CD4-positive, alpha-beta T cell treated with Interleukin-21 for 1 hour (primary cell): ENCODE measurements at regions not wholly inside any gene's neighbourhood (a gene's known extent, or its start where the extent isn't known, plus 50 kb on each side); places are given as distances from the start of the nearest gene placed in this dataset.

Experiments used
- DNase-seq: peaks from one replicate; pipeline ENCODE4 v3.0.0-alpha.2; 2020

DNA sequence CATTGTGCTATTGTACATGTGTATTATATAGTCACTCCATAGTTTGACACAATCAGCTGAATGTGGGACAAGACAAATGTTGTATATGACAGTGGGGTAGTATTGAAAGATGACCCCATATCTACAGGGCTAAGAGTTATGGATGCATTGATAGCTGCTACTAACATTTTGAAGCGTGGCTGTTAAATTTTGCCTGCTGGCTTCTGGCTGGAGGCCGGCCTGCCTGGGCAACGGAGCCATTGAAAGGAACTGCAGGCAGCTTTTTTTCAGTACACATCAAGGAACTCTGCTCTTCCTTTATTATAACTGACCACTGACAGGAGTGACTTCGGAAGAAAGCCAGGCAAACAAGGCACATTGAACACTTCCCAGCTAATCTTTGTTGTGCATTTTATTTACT, 76.1 kb upstream of the TMEM33 start:
- no peak for DNase-seq

- DNase-seq: no peak
Measured at GRCh38 chr4:41857226-41857641, 78.0 kb upstream of the TMEM33 start.

DNA sequence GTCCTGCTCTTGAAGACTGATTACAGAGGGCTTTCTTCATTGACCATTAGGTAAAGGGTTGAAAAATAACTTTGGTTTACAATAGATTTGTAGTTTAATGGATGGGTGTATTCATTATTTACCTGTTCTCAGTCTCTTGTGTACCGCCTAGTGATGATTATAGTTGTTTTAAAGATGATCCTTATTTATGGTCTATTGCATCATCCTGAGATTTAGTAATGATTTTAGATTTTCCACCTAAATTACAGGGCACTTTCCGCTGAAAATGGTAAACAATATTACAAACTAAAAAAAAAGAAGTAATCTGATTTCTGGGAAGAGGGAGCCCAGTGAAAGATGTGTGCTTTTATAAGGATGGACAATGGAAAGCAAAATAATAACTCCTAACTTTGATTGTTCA, 78.4 kb upstream of the TMEM33 start:
- no peak for DNase-seq

DNA sequence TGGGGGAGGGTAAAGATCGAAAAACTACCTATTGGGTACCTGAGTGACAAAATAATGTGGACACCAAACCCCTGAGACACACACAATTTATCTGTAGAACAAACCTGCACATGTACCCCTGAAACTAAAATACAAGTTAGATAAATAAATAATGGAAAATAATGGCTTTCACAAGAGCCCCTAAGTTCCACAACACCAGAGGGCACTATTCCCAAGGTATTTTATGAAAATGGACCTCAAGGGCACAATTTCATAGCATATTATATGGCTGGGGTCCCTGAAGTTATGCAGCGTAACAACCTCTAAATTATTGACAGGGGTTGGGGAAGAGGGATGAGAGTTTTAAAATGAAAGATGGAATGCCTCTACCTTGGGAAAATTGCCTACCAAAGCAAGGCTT, 81.3 kb upstream of the TMEM33 start:
- no peak for DNase-seq

DNA sequence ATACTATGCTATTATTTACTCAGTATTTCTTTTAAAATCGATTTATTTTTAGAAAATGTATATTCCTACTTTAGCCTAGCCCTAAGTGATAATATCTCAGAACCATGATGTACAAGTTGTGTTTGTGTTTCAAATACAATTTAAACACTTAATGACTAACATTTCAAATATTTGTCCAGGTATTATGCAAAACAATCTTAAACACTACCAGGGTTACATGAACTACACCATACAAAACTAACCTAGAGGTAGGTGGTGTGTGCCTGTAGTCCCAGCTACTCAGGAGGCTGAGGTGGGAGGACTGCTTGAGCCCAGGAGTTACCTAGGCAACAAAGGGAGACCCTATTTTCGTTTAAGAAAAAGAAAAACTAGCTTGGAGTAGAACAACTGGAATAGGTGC, 83.0 kb upstream of the TMEM33 start:
- DNase-seq: no peak

DNA sequence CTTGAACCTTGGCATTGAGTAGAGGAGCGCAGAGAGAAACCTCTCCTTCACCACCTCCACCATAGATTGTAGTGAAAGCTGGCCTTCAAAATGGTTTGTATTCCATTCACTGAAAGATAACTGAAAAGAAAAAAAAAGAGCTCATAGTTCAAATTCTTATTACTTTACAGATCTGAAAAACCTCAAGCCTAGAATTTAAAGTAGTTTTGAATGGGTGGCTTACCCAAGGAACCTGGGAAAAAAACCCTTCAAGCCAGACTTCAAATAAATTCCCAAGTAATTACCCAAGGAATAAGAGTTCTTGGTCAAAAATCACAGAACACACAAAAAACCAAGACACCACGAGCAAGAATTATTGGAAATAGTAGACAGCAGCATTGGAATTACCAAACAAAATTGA, 83.6 kb upstream of the TMEM33 start:
- DNase-seq: no peak

DNA sequence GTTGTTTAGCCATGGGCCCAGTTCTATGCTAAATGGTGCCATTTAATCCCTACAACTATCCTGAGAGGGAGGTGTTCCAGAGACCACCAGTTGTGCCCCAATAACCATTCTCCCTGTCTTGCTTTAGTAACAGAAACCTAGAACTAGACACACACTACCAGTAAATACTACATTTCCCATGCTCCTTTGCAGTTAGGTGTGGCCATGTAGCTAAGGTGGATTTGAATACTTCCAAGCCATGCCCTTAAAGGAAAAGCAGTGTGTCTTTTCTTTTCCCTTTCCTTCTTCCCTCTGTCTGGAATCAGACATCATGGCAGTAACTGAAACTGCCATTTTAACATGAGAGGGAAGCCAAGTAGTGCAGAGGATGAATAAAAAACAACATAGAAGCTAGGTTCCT, 90.9 kb upstream of the TMEM33 start:
- DNase-seq: no peak

DNA sequence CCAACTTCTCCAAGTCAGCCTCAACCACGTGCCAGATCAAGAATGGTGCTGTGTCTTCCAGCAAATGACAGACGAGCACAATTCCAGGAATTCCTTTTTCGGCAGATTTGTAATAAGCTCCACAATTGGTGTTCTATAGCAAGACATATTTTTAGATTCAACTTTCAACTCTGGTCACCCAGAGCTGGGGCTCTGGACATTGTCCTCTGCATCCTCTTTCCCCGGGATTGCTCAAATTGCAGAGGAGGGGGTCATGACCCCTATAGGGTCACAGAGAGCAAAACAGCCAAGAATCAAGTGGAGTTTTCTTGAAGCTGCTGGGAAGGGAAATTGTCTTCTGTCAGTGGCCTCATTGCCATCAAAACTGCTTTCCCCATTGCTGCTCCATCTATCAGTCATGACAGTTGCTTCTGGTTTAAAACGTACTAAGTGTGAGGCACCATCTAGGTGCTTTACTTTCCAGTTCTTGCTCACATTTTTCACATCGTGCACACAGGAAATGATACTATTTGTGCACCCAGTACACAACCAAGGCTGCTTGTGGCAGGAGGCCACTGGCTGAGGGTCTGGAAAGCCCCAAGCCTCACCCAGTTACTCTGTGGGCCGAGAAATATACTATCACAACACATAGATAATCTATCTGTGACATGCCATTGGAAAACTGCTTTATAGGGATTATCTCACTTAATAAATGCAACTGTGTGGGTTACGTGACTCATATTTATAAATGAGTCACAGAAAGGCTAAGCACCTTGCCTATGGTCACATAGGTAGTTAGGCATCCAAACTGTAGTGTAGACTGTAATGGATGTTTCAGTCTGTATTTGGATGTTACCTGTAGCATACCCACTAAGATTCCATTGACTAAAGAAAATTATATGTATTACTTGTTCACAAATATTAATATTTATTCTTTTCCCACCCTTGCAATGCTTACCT, 91.7 kb upstream of the PHOX2B start:
- DNase-seq: no peak

DNA sequence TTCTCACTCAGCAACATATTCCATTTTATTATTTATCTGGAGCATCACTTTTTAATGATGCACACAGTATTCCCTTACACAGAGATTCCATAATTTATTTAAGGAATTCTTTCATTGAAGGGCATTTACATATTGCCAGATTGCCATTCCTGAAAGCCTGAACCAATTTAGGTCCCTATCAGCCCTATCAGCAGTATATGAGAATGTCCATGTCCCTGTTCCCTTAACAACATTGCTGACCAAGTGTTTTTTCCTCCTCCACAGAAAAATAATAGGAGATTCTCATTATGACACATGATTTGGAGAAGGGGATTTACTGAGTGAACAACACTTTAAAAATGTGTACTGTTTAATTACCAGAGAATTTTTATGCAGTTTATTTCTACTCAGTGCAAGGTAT, 90.1 kb upstream of the PHOX2B start:
- DNase-seq: no peak

DNA sequence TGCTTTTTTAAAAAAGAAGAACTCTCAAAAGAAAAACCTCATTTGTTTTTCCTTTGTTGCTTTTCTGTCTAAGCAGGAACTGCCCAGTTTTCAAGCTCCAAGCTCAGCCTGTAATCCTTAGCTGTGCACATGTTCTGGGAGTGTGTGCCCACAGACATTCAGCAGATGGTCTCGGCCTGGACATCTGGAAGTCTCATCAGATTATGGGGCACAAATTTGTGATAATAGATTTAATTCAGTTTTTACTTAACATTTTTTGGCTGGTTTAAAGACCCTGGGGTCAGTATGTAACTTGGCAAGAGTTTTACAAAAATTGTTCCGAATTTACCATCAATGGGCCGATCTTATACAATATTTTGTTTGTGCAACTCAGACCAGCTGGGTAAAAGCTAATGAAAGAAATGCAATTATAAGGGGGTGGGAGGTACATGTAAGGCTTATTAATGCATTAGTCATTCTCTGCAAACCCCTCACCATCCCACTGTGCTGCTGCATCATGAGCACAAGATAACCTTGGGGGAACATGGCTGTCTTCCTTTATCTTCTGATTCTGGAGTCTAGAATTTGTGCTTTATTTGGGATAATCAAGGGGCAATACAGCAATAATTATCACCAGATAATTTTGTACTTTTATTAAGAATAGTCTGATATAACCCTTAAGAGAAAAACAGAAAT, 86.9 kb upstream of the PHOX2B start:
- DNase-seq: no peak

- no peak for DNase-seq
Measured at GRCh38 chr4:41832961-41833360, 84.4 kb upstream of the PHOX2B start.

GRCh38 chr4:41822325-41822724, 73.8 kb upstream of the PHOX2B start:
- no peak for DNase-seq

DNA sequence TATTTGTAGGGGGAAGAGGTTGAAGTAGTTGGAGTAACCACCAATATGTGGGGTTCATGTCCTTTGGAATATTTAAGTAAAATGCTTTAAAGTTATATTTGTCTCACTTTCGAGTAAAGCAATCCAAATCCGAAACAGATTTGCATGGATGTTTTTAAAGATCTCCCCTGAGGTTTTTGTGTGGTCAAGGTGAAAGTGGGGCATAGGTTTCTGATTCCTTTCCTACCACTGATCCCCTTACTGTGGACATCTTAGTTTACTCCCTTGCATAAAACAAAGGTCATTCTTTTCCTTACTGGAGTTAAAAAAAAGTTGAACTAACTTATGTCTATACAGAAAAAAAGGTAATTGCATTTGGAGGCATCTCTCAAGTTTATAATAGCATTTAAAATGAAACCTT, 71.9 kb upstream of the PHOX2B start:
- no peak for DNase-seq

GRCh38 chr4:41819621-41820020, 71.1 kb upstream of the PHOX2B start:
- no peak for DNase-seq

GRCh38 chr4:41815473-41815872, 66.9 kb upstream of the PHOX2B start:
- no peak for DNase-seq

- no peak for DNase-seq
Measured at GRCh38 chr4:41814565-41814964, 66.0 kb upstream of the PHOX2B start.

DNA sequence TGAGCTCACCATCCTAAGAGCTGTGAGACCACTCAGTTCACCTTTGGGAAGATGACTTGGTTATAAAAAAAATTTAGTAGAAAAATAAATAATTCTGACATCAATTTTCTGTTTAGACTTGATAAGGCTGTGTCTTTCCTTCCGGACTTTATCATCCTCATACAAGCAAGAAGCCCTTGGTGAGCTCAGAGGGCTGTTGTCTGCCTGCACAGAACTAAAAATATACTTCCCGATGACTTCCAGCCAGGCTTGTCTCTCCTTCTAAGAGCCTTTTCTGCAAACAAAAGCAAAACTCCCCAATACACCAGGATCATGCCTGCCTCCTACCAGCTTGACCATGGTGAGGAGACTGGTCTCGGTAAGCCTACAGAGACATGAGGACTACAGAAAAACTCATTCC, 58.3 kb upstream of the PHOX2B start:
- DNase-seq: no peak

- DNase-seq: no peak
Measured at GRCh38 chr4:41802590-41802989, 54.1 kb upstream of the PHOX2B start.

GRCh38 chr4:41799126-41799525, 50.6 kb upstream of the PHOX2B start:
- DNase-seq: no peak
